Bronchial epithelial cell (primary cell): ENCODE measurements at regions not wholly inside any gene's neighbourhood (a gene's known extent, or its start where the extent isn't known, plus 50 kb on each side); places are given as distances from the start of the nearest gene placed in this dataset.

Source experiments
- DNase-seq: peaks from one replicate; pipeline ENCODE4 v3.0.0-alpha.2; 2010; ENCODE audit warnings: low read depth
- FAIRE-seq: peaks from 2 replicates; lab custom pipeline; 2011; peaks lifted over from hg19 to GRCh38; lab: Jason Lieb, UNC
- H3K27me3 ChIP-seq: 2 replicates; pipeline ENCODE4 v1.5.1; 2011; ENCODE audit warnings: low read length; ENCODE audit not compliant: control insufficient read depth, insufficient read depth
- H3K36me3 ChIP-seq: 2 replicates; pipeline ENCODE4 v1.5.1; 2011; ENCODE audit warnings: low read length; ENCODE audit not compliant: control insufficient read depth, insufficient read depth
- H3K4me3 ChIP-seq: 2 replicates; pipeline ENCODE4 v1.5.1; 2011; ENCODE audit warnings: mild to moderate bottlenecking, low read depth, low read length, control low read depth
- TF ChIP-seq, protein P1 (sequence below): IDR thresholded peaks from 2 replicates; pipeline ENCODE4 v1.5.1; 2011; ENCODE audit warnings: mild to moderate bottlenecking, moderate library complexity, low read length, control low read depth, inconsistent platforms; ENCODE audit not compliant: insufficient read depth, severe bottlenecking

DNA sequence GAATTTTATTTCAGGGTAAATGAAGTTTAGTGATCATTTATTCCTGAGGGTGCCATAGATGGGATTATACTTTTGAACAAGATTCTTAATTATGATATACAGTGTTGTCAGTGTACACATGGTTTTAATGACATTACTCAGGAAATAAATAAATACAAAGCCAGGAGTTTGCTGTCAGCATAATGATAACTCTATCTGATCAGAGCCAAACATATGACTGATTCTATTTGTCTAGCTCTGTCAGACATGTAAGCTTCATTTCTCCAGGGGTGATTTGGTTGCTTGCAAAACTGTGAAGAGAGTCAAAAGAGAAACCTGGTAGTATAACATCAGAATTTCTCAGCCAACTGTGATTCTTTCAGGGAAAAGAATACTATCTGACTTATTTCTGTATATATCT lies 1425.8 kb upstream of the C9orf72 start:
- TF ChIP-seq, protein P1, sequence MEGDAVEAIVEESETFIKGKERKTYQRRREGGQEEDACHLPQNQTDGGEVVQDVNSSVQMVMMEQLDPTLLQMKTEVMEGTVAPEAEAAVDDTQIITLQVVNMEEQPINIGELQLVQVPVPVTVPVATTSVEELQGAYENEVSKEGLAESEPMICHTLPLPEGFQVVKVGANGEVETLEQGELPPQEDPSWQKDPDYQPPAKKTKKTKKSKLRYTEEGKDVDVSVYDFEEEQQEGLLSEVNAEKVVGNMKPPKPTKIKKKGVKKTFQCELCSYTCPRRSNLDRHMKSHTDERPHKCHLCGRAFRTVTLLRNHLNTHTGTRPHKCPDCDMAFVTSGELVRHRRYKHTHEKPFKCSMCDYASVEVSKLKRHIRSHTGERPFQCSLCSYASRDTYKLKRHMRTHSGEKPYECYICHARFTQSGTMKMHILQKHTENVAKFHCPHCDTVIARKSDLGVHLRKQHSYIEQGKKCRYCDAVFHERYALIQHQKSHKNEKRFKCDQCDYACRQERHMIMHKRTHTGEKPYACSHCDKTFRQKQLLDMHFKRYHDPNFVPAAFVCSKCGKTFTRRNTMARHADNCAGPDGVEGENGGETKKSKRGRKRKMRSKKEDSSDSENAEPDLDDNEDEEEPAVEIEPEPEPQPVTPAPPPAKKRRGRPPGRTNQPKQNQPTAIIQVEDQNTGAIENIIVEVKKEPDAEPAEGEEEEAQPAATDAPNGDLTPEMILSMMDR: no peak
- H3K4me3 ChIP-seq: no peak overlapping the region
- no peaks in the 10 kb centered on the region for H3K27me3 ChIP-seq
- no peaks in the 10 kb centered on the region for H3K36me3 ChIP-seq
- DNase-seq (peak; percentile 21), FAIRE-seq (no peak)

GRCh38 chr9:28999806-29000205 lies 1426.5 kb upstream of the C9orf72 start:
- TF ChIP-seq, protein P1: no peak
- FAIRE-seq (no peak), DNase-seq (peak; percentile 85)
- Histone ChIP-seq H3K4me3 (no peak overlapping the region), H3K27me3 (no peaks in the 10 kb centered on the region), H3K36me3 (no peaks in the 10 kb centered on the region)

GRCh38 chr9:29001006-29001405 lies 1427.7 kb upstream of the C9orf72 start:
- TF ChIP-seq, protein P1: no peak
- Histone ChIP-seq H3K36me3 (no peaks in the 10 kb centered on the region), H3K27me3 (no peaks in the 10 kb centered on the region), H3K4me3 (no peak overlapping the region)
- FAIRE-seq (no peak), DNase-seq (no peak)

DNA sequence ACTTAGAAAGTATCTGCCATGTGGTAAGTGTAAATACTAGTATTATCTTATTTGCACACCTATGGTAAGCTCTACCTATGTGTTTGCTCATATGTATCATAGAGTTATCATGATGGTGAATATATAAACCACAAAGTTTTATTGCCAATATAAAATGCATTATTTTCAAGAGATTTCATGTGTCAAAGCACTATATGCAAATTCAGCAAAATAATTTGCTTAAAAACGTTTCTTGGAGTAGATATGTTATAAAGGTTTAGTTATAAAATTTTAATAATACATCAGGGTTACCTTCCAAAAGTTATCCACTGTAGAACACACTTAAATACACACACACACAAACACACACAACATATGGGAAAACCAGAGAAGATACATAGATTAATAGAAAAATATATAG lies 1431.7 kb upstream of the C9orf72 start:
- DNase-seq (no peak), FAIRE-seq (no peak)
- no peak overlapping the region for H3K4me3 ChIP-seq
- TF ChIP-seq, protein P1: no peak
- no peaks in the 10 kb centered on the region for H3K36me3 ChIP-seq
- H3K27me3 ChIP-seq: no peaks in the 10 kb centered on the region

GRCh38 chr9:29006628-29007027 lies 1433.3 kb upstream of the C9orf72 start:
- no peaks in the 10 kb centered on the region for H3K36me3 ChIP-seq
- TF ChIP-seq, protein P1: no peak
- FAIRE-seq (no peak), DNase-seq (peak; percentile 57)
- no peaks in the 10 kb centered on the region for H3K27me3 ChIP-seq
- H3K4me3 ChIP-seq: no peak overlapping the region

DNA sequence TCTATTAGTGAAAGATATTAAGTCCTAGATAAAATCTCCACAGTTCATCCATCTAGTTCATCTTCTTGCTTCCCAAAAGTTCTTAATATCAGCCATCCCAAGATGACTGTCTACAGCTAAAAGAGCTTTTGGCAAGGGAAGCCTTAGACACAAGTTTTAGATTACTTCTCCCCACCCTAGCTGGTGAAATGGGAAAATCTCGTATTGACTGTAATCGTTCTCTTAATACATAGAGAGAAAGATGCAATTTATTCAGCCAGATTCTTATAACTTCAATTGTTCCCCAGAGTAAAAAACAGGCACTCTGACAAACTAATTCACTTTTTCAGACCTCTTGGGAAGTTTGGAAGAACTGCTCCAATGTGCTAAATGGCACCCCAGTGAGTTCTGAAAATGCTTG lies 1439.6 kb upstream of the C9orf72 start:
- H3K36me3 ChIP-seq: no peaks in the 10 kb centered on the region
- FAIRE-seq (no peak), DNase-seq (no peak)
- no peaks in the 10 kb centered on the region for H3K27me3 ChIP-seq
- H3K4me3 ChIP-seq: no peak overlapping the region
- TF ChIP-seq, protein P1: no peak
